Esophagus squamous epithelium (tissue), 4 donors: ENCODE measurements at regions not wholly inside any gene's neighbourhood (a gene's known extent, or its start where the extent isn't known, plus 50 kb on each side); places are given as distances from the start of the nearest gene placed in this dataset.

ENCODE experiments used
- CTCF ChIP-seq, 6 experiments: fragments of 450-650 bp in 4 of 6; fragments of 200-600 bp in 2 of 6; sonication (generic) in 2 of 6; IDR thresholded peaks; one replicate each; pipeline ENCODE4 v1.5.1; 2016 to 2019; ENCODE audit warnings: antibody characterized with exemption in 6 of 6, mild to moderate bottlenecking in 4 of 6, moderate library complexity in 4 of 6
- POLR2A ChIP-seq, 4 donors: fragments of 450-650 bp; IDR thresholded peaks; one replicate each; pipeline ENCODE4 v1.6.1; 2017; ENCODE audit warnings: antibody characterized with exemption in 4 of 4, mild to moderate bottlenecking in 4 of 4, moderate library complexity in 3 of 4

- no peak for TF ChIP-seq CTCF (IDR thresholded peaks at IDR 0.05)
- TF ChIP-seq POLR2A (IDR thresholded peaks at IDR 0.05): no peak
Measured at GRCh38 chr5:44183753-44184152, 205.5 kb downstream of the FGF10 start.
